ENCODE measurements at regions not wholly inside any gene's neighbourhood (a gene's known extent, or its start where the extent isn't known, plus 50 kb on each side); places are given as distances from the start of the nearest gene placed in this dataset.
"Not testable (repeated sequence)": the region's sequence is repeated elsewhere in the genome, so short reads cannot be mapped to it uniquely, and the experiment has no call there.

DNA sequence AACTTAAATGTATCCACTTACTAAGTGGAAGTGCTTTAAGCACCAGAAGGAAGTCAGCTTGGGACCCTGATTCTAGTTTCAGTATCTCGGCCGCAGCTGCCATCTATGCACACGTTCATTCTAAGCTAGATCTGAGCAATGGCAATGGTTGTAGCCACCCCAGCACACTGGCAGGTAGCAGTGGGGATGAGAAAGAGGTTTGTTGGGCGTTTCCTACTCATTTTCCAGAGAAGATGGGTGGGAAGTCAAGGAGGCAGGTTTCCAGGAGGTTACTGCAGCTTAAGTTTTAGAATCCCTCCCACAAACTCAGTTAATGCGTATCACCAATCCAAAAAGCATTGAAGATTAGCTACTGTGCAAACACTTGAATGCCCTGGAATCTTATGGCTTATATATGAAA, 114.2 kb upstream of the TSC22D1 start:
- intact Hi-C loops (cut with DNase I): no loop called here
- DNase-seq: no peak
- Histone ChIP-seq H3K27me3 (ENCODE audit: insufficient read depth in 3 of 3, low read length in 2 of 3) (no peaks in the 10 kb centered on the region), H3K9me3 (no peaks in the 10 kb centered on the region), H3K4me3 (no peak overlapping the region), H3K27ac (no peak overlapping the region), H3K4me1 (peaks cover 12% of the 10 kb centered on the region), H3K36me3 (ENCODE audit: insufficient read depth in 1 of 2, low read depth in 1 of 2) (no peaks in the 10 kb centered on the region)
- TF ChIP-seq, protein P1, sequence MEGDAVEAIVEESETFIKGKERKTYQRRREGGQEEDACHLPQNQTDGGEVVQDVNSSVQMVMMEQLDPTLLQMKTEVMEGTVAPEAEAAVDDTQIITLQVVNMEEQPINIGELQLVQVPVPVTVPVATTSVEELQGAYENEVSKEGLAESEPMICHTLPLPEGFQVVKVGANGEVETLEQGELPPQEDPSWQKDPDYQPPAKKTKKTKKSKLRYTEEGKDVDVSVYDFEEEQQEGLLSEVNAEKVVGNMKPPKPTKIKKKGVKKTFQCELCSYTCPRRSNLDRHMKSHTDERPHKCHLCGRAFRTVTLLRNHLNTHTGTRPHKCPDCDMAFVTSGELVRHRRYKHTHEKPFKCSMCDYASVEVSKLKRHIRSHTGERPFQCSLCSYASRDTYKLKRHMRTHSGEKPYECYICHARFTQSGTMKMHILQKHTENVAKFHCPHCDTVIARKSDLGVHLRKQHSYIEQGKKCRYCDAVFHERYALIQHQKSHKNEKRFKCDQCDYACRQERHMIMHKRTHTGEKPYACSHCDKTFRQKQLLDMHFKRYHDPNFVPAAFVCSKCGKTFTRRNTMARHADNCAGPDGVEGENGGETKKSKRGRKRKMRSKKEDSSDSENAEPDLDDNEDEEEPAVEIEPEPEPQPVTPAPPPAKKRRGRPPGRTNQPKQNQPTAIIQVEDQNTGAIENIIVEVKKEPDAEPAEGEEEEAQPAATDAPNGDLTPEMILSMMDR (IDR thresholded peaks at IDR 0.05): no peak
- ATAC-seq: no peak
- 91 to 96% (median 95%) methylated on average over 5 of the region's 5 CpGs for WGBS, 3 donors

DNA sequence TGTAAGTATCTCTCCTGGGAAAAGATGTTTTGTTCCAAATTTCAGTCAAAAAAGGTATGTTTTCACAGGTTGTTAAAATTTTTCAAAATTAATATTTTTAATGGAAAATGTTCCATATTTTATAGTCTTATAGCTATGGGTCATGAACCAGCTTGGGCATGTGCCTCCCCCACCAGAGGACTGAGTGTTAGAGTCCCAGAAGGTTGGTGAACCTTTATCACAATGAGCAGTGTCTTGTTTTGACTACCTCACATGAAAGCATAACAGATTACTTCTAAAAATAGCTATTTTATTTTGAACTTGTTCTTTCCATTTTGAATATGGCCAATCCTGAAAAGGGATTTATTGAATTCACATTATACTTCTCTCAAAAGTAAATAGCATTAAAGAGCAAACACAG, 112.5 kb upstream of the TSC22D1 start:
- Histone ChIP-seq H3K27ac (no peak overlapping the region), H3K4me1 (peaks cover 9% of the 10 kb centered on the region), H3K36me3 (ENCODE audit: insufficient read depth in 1 of 2, low read depth in 1 of 2) (no peaks in the 10 kb centered on the region), H3K27me3 (ENCODE audit: insufficient read depth in 3 of 3, low read length in 2 of 3) (no peaks in the 10 kb centered on the region), H3K4me3 (no peak overlapping the region), H3K9me3 (no peaks in the 10 kb centered on the region)
- no peak for DNase-seq
- TF ChIP-seq, protein P1 (IDR thresholded peaks at IDR 0.05): no peak
- no peak for ATAC-seq
- intact Hi-C loops (cut with DNase I): no loop called here

DNA sequence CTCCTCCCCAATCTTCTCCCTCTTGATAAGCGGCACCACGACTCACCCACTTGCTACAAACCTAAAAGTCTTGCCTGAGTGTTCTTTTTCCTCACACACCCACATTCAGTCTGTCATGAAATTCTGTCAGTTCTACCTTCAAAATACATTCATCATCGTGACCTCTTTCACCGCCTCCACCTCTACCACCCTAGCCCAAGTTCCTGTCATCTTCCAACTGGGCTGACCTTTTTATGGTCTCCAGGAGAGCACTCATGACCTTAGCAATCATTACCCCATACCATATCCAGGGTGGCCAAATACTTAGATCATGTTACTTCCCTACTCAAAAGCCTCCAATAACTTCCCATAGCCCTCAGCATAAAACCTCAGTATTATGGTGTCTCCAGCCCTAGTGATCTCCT, 110.4 kb upstream of the TSC22D1 start:
- intact Hi-C loops (cut with DNase I): no loop called here
- Histone ChIP-seq H3K36me3 (ENCODE audit: insufficient read depth in 1 of 2, low read depth in 1 of 2) (no peaks in the 10 kb centered on the region), H3K9me3 (no peaks in the 10 kb centered on the region), H3K27me3 (ENCODE audit: insufficient read depth in 3 of 3, low read length in 2 of 3) (no peaks in the 10 kb centered on the region), H3K4me3 (no peak overlapping the region), H3K4me1 (peaks cover 9% of the 10 kb centered on the region), H3K27ac (no peak overlapping the region)
- TF ChIP-seq, protein P1 (IDR thresholded peaks at IDR 0.05): no peak
- ATAC-seq (no peak), DNase-seq (no peak)
- WGBS, 3 donors: 84 to 93% (median 92%) methylated on average over 4 of the region's 4 CpGs

DNA sequence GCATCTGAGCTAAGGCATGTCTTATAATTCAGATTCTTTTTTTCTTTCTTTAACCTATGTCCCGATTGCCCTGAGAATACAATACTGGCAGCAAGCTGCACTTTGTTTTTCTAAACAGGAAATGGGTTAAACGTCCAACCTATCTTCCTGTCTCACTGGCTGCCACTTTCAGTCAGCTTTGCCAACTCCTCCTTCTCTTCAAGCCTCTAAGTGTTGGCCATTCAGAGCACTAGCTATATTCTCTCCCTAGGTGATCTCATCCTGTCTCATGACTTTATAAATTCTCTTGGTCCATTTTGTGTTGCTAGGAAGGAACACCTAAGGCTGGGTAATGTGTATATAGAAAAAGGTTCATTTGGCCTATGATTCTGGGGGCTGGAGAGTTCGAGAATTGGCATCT, 109.5 kb upstream of the TSC22D1 start:
- WGBS, 3 donors: 54 to 69% (median 60%) methylated on average over 3 of the region's 3 CpGs
- DNase-seq (no peak), ATAC-seq (no peak)
- H3K4me1 ChIP-seq: peaks cover 9% of the 10 kb centered on the region
- H3K9me3 ChIP-seq: no peaks in the 10 kb centered on the region
- intact Hi-C loops (cut with DNase I): no loop called here
- no peaks in the 10 kb centered on the region for H3K27me3 ChIP-seq (ENCODE audit: insufficient read depth in 3 of 3, low read length in 2 of 3)
- TF ChIP-seq, protein P1 (IDR thresholded peaks at IDR 0.05): no peak
- no peak overlapping the region for H3K4me3 ChIP-seq
- H3K27ac ChIP-seq: no peak overlapping the region
- H3K36me3 ChIP-seq (ENCODE audit: insufficient read depth in 1 of 2, low read depth in 1 of 2): no peaks in the 10 kb centered on the region

DNA sequence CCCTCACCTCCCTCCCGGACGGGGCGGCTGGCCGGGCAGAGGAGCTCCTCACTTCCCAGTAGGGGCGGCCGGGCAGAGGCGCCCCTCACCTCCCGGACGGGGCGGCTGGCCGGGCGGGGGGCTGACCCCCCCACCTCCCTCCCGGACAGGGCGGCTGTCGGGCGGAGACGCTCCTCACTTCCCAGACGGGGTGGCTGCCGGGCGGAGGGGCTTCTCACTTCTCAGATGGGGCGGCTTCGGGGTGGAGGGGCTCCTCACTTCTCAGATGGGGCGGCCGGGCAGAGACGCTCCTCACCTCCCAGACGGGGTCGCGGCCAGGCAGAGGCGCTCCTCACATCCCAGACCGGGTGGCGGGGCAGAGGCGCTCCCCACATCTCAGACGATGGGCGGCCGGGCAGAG, 106.3 kb upstream of the TSC22D1 start:
- H3K4me1 ChIP-seq; intact Hi-C loops (cut with DNase I); H3K4me3 ChIP-seq; H3K27me3 ChIP-seq (ENCODE audit: insufficient read depth in 3 of 3, low read length in 2 of 3); H3K36me3 ChIP-seq (ENCODE audit: insufficient read depth in 1 of 2, low read depth in 1 of 2); H3K9me3 ChIP-seq; H3K27ac ChIP-seq; DNase-seq; ATAC-seq: not testable (repeated sequence)
- 94 to 99% (median 96%) methylated on average over 14 to 27 of the region's 35 CpGs for WGBS, 3 donors
